ENCODE measurements at regions not wholly inside any gene's neighbourhood (a gene's known extent, or its start where the extent isn't known, plus 50 kb on each side); places are given as distances from the start of the nearest gene placed in this dataset.

DNA sequence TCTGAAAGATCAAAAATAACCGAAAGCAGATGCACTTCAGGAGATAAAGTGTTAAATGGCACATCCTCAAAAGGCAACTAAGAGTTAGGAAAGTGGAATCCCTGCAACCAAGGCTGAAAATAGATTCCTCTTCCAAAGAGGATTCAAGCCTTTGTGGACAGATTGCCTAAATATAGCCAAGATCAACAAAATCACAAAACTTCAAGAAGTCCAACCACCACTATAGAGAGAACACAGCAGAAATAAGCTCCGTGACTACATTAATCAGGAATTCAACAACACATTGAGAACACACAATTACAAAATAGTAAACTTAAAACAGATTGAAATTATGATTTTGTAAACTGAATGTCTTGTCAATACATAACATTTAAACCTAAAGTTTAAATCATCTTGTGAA lies 165.7 kb downstream of the LNPK start:
- TF ChIP-seq POLR2A (IDR thresholded peaks at IDR 0.05) = no peak
- TF ChIP-seq, protein P1, sequence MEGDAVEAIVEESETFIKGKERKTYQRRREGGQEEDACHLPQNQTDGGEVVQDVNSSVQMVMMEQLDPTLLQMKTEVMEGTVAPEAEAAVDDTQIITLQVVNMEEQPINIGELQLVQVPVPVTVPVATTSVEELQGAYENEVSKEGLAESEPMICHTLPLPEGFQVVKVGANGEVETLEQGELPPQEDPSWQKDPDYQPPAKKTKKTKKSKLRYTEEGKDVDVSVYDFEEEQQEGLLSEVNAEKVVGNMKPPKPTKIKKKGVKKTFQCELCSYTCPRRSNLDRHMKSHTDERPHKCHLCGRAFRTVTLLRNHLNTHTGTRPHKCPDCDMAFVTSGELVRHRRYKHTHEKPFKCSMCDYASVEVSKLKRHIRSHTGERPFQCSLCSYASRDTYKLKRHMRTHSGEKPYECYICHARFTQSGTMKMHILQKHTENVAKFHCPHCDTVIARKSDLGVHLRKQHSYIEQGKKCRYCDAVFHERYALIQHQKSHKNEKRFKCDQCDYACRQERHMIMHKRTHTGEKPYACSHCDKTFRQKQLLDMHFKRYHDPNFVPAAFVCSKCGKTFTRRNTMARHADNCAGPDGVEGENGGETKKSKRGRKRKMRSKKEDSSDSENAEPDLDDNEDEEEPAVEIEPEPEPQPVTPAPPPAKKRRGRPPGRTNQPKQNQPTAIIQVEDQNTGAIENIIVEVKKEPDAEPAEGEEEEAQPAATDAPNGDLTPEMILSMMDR (IDR thresholded peaks at IDR 0.05) = no peak
